ENCODE measurements at regions not wholly inside any gene's neighbourhood (a gene's known extent, or its start where the extent isn't known, plus 50 kb on each side); places are given as distances from the start of the nearest gene placed in this dataset.

DNA sequence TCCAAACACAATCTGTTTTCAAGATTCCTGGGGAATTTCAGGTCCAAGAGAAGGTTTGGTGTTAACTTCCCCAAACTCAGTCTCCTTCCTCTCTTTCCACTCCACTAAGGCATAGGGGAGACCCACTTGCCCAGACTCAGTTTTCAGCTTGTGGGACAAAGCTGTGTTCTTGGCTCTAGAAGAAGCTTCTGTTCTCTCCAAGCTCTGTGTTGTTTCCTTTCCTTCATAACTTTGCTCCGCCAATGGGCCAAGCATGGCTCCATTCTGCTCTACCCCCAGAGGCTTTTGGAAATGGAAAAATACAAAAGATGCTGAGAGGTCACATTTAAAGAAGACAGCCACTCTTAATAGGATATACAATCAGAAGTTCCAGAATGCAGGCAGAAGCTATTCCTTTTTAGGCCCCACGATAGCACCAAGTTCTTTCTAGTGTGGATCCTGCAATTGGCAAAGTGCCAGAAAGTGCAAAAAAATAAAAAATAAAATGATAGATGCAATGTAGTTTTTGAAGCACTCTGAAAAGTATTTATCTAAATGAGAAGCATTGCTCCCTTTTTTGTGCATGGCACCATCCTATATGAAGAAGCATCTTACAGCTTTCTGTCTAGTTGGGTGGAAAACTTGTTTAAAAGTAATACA, 510.1 kb downstream of the TXNL1 start:
- H3K36me3 Mint-ChIP-seq (ENCODE audit: low read depth) = no peaks in the 10 kb centered on the region
- H3K9me3 Mint-ChIP-seq = no peaks in the 10 kb centered on the region
- ChIA-PET CTCF (no interaction called here), POLR2A (no interaction called here)
- TF ChIP-seq, protein P1, sequence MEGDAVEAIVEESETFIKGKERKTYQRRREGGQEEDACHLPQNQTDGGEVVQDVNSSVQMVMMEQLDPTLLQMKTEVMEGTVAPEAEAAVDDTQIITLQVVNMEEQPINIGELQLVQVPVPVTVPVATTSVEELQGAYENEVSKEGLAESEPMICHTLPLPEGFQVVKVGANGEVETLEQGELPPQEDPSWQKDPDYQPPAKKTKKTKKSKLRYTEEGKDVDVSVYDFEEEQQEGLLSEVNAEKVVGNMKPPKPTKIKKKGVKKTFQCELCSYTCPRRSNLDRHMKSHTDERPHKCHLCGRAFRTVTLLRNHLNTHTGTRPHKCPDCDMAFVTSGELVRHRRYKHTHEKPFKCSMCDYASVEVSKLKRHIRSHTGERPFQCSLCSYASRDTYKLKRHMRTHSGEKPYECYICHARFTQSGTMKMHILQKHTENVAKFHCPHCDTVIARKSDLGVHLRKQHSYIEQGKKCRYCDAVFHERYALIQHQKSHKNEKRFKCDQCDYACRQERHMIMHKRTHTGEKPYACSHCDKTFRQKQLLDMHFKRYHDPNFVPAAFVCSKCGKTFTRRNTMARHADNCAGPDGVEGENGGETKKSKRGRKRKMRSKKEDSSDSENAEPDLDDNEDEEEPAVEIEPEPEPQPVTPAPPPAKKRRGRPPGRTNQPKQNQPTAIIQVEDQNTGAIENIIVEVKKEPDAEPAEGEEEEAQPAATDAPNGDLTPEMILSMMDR (IDR thresholded peaks at IDR 0.05) = no peak
- no peak overlapping the region for H3K4me3 Mint-ChIP-seq
- H3K27ac Mint-ChIP-seq = no peak overlapping the region
- DNase-seq (no peak), ATAC-seq (ENCODE audit: low read depth) (no peak)
- H3K27me3 Mint-ChIP-seq = no peaks in the 10 kb centered on the region
- intact Hi-C loops (cut with micrococcal nuclease) = no loop called here
- no peaks in the 10 kb centered on the region for H3K4me1 Mint-ChIP-seq

DNA sequence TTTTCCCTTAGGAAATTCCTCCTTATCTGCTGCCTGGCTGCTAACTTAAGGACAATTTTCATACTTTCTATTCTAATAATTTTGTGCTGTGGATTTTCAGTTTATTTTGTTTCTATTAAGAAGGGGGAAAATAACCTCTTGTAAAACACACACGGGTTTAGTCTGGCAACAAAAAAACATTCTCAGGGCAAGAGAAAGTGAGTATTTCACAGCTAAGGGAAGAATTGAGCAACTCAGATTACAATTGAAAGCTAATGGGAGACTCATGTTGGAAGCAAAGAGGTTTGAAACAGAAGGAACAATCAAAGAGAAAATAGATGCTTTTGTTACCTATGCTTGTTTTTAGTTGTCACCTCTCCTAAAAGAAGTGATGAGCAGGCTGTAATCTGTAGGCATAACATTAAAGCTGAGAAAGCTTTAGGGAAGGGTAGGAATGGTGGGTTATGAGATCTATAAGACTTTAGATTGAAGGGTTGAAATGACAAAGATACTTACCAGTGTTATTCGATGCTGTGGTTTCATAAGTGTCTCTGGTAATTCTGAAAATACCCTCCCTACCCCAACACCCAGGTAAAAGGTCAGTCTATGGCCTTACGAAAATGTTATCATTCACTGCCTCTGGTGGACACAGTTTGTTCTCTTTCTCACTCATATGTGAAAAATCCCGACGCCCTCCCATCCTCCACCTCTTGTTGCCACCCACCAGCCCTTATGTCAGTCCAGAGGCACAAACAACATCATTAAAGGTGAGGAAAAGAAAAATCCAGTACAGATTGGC, 510.9 kb downstream of the TXNL1 start:
- intact Hi-C loops (cut with micrococcal nuclease) = no loop called here
- TF ChIP-seq, protein P1 (IDR thresholded peaks at IDR 0.05) = no peak
- H3K4me1 Mint-ChIP-seq = no peaks in the 10 kb centered on the region
- H3K36me3 Mint-ChIP-seq (ENCODE audit: low read depth) = no peaks in the 10 kb centered on the region
- CTCF ChIA-PET = no interaction called here
- no peaks in the 10 kb centered on the region for H3K27me3 Mint-ChIP-seq
- H3K4me3 Mint-ChIP-seq = no peak overlapping the region
- no peak for ATAC-seq (ENCODE audit: low read depth)
- no peak for DNase-seq
- no peaks in the 10 kb centered on the region for H3K9me3 Mint-ChIP-seq
- POLR2A ChIA-PET = no interaction called here
- no peak overlapping the region for H3K27ac Mint-ChIP-seq

DNA sequence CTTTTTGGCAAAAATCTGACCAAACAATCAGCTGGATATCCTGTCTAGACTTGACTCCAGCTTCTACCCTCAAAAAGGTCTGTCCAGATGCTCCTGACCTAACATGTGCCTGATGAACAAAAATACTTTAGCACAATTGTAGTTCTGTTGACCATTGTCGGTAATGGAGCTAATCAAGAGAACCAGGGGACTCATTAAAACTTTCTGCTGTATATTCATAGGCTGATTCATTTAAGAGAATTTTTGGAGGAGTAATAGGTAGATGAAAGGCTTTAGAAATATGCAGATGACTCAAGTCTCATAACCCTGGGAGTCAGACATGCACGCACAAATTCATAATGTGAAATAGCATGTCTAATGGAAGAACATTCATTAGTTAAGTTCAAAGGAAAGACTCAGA, 514.2 kb downstream of the TXNL1 start:
- ChIA-PET POLR2A (interaction anchor here (1.1 kb wide), 1 partner anchor 9 kb away, joined by 3 read pairs; no protein-coding TSS in a partner anchor), CTCF (interaction anchor here (1.0 kb wide), 1 partner anchor 45 kb away, joined by 3 read pairs; no protein-coding TSS in a partner anchor)
- H3K4me3 Mint-ChIP-seq = no peak overlapping the region
- ATAC-seq (ENCODE audit: low read depth) = no peak
- H3K27ac Mint-ChIP-seq = no peak overlapping the region
- TF ChIP-seq, protein P1 (IDR thresholded peaks at IDR 0.05) = no peak
- intact Hi-C loops (cut with micrococcal nuclease) = no loop called here
- no peak for DNase-seq
- no peaks in the 10 kb centered on the region for H3K36me3 Mint-ChIP-seq (ENCODE audit: low read depth)
- no peaks in the 10 kb centered on the region for H3K27me3 Mint-ChIP-seq
- no peaks in the 10 kb centered on the region for H3K4me1 Mint-ChIP-seq
- H3K9me3 Mint-ChIP-seq = no peaks in the 10 kb centered on the region

DNA sequence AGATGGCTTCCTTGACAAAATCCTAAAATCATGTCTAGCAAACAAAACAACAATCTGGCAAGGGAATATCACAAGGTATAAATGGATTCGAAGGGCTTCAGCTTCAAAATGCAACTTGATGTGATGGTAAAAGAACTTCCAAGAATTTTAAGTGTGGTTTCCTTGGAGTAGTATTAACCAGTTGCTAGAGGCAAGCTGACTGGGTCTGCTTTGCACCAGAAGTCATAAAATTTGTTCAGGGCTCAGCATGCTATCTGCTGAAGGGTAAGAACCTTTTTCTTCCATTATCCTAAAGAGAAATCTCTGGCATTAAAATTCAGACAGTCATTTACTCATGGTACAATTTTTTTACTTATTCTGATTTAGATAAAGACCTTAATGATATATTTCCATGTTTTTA, 516.7 kb downstream of the TXNL1 start:
- CTCF ChIA-PET = no interaction called here
- ATAC-seq (ENCODE audit: low read depth) (no peak), DNase-seq (no peak)
- H3K4me3 Mint-ChIP-seq = no peak overlapping the region
- H3K4me1 Mint-ChIP-seq = no peaks in the 10 kb centered on the region
- H3K27me3 Mint-ChIP-seq = no peaks in the 10 kb centered on the region
- no peaks in the 10 kb centered on the region for H3K9me3 Mint-ChIP-seq
- H3K36me3 Mint-ChIP-seq (ENCODE audit: low read depth) = no peaks in the 10 kb centered on the region
- TF ChIP-seq, protein P1 (IDR thresholded peaks at IDR 0.05) = no peak
- POLR2A ChIA-PET = no interaction called here
- intact Hi-C loops (cut with micrococcal nuclease) = no loop called here
- H3K27ac Mint-ChIP-seq = no peak overlapping the region

DNA sequence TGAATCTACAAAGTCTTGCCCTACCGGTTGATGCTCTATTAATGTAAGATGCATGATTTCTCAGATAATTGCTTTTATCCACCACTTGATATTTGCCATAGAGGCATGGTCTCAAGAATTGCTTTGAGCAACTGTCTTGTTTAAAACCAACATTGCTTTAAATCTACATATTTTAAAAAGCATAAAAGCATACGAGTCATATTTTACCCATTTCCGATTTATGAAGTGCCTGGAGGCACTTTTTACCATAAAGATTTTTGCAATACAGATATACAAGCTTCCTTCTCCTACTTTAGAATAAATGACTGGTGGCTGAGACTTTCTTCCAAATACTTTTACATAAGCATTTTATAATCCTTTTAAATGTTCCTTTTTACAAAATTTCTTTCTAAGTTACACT, 517.6 kb downstream of the TXNL1 start:
- H3K27me3 Mint-ChIP-seq = no peaks in the 10 kb centered on the region
- POLR2A ChIA-PET = no interaction called here
- CTCF ChIA-PET = no interaction called here
- no peak for ATAC-seq (ENCODE audit: low read depth)
- intact Hi-C loops (cut with micrococcal nuclease) = no loop called here
- no peaks in the 10 kb centered on the region for H3K9me3 Mint-ChIP-seq
- TF ChIP-seq, protein P1 (IDR thresholded peaks at IDR 0.05) = no peak
- no peak overlapping the region for H3K4me3 Mint-ChIP-seq
- no peak for DNase-seq
- H3K27ac Mint-ChIP-seq = no peak overlapping the region
- no peaks in the 10 kb centered on the region for H3K36me3 Mint-ChIP-seq (ENCODE audit: low read depth)
- H3K4me1 Mint-ChIP-seq = peaks cover under 1% of the 10 kb centered on the region

Data from activated B cell treated with CpG ODN at 0.5 μM for 24 hours (primary cell).